Superior temporal gyrus (tissue), 1 donor: ENCODE measurements at regions not wholly inside any gene's neighbourhood (a gene's known extent, or its start where the extent isn't known, plus 50 kb on each side); places are given as distances from the start of the nearest gene placed in this dataset.

ENCODE experiments used
- DNase-seq: peaks from one replicate; pipeline ENCODE4 v3.0.0-alpha.2; 2016; ENCODE audit errors: extremely low spot score

- no peak for DNase-seq
These were observed 161.2 kb upstream of the ECI2 start for GRCh38 chr6:4296552-4296951.

- DNase-seq, result no peak
These were observed 160.4 kb upstream of the ECI2 start for GRCh38 chr6:4295783-4296155.

DNA sequence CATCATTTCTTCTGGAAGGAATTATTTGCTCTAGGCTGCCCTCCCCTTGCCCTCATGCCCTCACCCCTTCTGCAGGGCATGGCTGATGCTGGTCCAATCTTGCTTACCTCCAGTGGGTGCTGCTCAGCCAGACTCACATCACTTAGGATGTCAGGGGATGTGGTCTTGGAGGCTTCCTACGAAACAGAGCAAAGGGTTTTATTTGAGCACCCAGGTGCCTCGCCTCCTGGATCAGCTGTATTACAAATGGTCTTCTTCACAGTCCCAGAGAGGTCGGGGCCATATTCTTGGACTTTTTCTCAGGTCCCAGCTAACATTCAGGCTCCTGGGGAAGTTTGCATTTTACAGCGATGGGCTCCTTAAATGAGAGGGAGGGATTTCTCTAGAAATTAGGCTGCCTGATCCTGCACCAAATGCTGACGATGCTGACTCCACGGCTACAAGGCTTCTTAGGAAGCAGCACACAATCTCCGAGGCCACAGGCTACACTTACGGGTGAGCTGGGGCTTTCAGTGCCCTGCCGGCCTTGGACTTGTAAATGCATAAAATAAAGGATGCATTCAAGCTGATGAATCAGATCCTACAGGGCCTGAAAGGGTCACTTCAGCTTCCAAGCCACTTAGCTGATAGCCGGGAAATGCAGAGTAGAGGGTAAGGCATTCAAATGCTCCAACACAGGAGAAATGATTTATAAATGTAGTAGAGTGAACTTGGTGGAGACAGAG lies 159.8 kb upstream of the ECI2 start:
- no peak for DNase-seq

DNA sequence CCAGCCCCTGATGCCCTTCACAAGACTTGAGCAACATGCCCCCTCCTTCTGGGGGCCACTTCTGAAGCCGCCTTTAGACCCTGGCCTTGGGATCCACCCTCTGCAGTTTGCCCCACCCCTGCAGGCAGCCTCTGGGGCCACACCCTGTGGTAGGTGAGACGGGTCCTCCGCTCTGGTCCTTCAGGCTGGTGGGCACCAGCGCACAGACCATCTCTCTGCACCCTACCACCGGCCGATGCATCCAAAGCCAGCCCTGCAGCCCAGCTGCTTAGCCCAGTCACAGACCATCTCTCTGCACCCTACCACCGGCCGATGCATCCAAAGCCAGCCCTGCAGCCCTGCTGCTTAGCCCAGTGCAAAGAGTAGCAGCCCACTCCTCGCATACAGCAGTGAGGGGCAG lies 159.3 kb upstream of the ECI2 start:
- no peak for DNase-seq

- no peak for DNase-seq
These were observed 156.4 kb upstream of the ECI2 start for GRCh38 chr6:4291453-4292403.

GRCh38 chr6:4289770-4290320 lies 154.5 kb upstream of the ECI2 start:
- DNase-seq, result no peak

DNA sequence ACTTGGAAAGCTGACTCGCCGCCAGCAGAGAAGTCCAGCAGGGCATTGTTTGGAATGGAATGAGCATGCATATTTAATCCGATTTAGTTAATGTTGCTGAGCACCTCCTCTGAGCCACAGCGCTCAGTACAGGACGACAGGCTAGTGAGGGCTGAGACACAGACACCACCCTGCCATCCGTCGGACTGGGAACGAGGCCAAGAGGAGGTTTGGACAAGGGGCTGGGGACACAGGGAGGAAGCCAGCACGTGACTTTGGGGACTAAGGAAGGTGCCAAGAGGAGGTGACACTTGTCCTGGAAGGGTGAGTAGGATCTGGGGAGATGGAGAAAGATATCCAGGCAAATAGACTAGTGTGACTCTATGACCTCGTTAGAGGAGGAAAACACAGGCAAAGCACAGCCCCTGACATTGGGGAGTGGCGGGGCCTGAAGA lies 152.5 kb upstream of the ECI2 start:
- DNase-seq, result no peak

- DNase-seq, result no peak
These were observed 152.0 kb upstream of the ECI2 start for GRCh38 chr6:4287372-4287771.

DNA sequence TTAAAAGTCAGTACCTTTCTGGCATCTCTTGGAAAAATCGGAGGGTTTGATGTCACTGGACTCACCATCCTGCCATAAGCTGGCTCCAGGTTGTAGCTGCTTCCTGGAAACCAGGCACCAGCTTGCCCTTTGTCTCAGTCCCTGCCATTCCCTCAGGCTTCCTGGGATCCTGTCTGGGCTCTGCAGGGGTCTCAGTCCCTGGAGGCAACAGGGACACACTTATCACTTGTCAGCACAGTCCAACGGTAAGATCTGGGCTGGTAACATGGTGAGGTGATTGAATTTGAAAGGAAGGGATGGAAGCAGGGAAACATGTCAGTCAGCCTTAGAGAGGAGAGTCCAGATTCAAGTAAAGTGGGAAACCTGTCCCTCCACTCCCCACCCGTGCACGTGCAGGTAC lies 147.6 kb upstream of the ECI2 start:
- no peak for DNase-seq

DNA sequence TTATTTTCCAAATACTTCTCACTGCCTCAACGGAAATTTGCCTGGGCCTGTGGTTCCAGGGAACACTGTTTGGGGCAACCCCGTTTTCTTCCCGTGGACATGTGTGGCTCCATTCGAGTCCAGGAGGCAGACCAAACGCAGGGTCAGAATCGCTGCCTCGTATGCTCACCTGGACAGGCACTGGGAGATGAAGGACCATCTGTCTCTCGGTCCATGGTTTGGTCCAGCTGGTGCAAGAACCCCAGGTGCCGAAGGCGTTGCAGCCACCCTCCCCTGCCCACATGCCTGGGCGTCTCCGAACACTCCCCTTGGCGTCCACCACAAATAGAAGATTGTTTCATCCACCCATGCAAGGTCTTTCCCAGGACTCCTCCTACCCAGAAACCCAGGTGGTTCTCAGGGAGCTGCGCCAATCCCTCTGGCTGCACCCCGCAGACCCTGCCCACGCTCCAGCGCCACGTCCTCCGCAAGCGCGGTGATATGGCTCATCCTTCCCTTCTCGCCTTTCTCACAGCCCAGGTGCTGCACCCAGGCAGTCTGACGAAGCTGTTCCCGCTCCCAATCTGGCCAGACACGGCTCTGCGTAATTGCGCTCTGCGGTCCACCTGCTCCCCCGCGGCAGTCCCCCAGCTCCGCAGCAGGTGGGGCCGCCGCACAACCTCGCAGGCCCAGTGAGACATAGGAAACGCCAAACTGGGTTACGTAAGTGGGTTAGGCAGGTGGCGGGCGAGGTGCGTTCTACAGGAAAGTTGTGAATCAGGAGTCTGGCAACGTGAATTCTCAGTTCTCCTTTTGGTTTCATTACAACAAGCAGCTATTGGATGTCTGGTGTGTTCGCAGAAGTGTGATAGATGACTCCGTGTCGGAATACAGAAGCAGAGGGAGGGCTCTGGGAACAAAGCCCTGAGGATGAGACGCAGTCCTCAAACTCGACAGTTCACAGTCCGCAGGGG lies 146.2 kb upstream of the ECI2 start:
- DNase-seq, result peak; percentile 69

GRCh38 chr6:4280707-4281106 lies 145.3 kb upstream of the ECI2 start:
- no peak for DNase-seq

GRCh38 chr6:4280031-4280430 lies 144.7 kb upstream of the ECI2 start:
- DNase-seq, result no peak

- DNase-seq, result no peak
These were observed 139.2 kb upstream of the ECI2 start for GRCh38 chr6:4274382-4275082.

DNA sequence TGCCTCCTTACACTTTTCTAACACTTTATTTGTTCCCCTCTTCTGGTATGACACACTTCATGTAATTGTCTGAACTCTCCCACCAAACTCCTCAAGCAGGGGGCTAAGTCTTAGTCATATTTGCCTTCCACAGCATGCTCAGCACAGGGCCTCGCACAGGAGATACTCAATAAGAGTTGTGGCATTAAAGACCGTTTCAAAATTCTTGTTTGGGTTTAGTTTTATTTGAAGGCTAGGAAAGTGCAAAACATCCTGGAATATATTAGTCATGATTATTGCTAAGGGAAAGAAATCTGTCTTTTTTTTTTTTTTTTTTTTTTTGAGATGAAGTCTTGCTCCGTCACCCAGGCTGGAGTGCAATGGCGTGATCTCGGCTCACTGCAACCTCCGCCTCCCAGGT lies 137.6 kb upstream of the ECI2 start:
- DNase-seq, result no peak

GRCh38 chr6:4271761-4272470 lies 136.5 kb upstream of the ECI2 start:
- no peak for DNase-seq

DNA sequence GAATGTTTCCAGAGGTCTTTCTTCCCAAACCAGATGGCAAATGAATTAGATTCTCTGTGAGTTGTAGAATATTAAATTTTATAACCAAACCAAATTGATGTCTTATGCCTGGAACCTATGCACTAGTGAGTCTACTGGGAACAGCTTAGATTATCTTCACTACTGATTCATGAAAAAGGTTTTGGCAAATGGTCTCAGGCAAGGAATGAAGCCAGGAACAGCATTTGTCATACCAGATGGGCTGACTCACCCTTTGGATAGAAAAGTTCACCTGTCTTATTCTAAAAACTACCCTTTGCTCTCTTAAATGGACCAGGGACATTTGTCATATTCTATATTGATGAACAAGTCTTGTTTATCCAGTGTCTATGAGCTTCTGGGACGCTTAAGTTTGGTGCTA lies 135.4 kb upstream of the ECI2 start:
- DNase-seq, result peak; percentile 31

GRCh38 chr6:4270001-4270400 lies 134.6 kb upstream of the ECI2 start:
- no peak for DNase-seq

GRCh38 chr6:4268171-4268570 lies 132.8 kb upstream of the ECI2 start:
- no peak for DNase-seq

DNA sequence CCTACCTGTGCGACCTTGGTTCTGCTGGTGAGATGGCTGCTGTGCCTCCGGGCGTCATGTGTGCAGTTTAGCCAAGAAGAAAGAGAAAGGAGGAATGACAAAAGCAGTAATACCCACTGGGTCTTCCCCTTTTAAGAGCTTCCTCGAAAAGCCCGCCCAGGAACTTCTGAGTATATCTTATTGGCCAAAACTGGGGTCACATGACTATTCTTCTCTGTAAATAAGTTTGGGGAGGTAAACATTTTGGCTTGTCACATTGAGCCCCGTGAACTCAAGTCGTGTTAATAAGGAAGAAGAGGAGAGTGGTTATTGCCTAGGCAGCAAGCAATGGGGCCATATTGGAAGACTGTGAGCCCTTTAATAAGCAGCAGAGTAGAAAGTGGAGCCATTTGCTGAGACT lies 130.4 kb upstream of the ECI2 start:
- DNase-seq, result no peak

DNA sequence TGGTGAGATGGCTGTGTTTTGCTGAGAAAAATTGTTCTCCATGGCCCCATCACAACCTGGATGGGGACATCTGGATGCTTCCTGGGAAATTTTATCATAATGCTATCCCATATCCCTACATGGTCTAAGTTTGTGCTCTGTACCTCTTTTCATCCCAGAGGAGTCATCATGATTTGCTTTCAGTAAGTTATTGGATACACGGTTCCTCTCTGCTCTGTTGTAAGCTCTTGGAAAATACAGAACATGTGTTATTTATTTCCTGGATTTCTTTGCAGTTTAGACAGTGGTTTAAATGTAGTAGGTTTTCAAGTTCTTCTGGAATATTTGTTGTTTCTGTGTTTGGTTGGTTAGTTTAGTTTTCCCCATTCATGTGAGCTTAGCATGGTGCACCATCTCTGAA lies 129.2 kb upstream of the ECI2 start:
- no peak for DNase-seq
